Keratinocyte (primary cell): ENCODE measurements at regions not wholly inside any gene's neighbourhood (a gene's known extent, or its start where the extent isn't known, plus 50 kb on each side); places are given as distances from the start of the nearest gene placed in this dataset.

Experiments
- DNase-seq: peaks from one replicate; pipeline ENCODE4 v3.0.0-alpha.2; 2011; ENCODE audit warnings: low read depth, missing footprints, low spot score
- FAIRE-seq: peaks from 2 replicates; lab custom pipeline; 2011; peaks lifted over from hg19 to GRCh38; lab: Jason Lieb, UNC
- H2AFZ ChIP-seq: 2 replicates; pipeline ENCODE4 v1.6.0; 2012; ENCODE audit warnings: low read length, control low read depth, inconsistent platforms; ENCODE audit not compliant: control insufficient read depth
- H3K27ac ChIP-seq: 2 replicates; pipeline ENCODE4 v1.5.1; 2011; ENCODE audit warnings: low read length; ENCODE audit not compliant: control insufficient read depth, insufficient read depth
- H3K27me3 ChIP-seq: 3 replicates; pipeline ENCODE4 v1.6.0; 2011; ENCODE audit warnings: low read length; ENCODE audit not compliant: control insufficient read depth, insufficient read depth; ENCODE audit errors: extremely low read depth
- H3K36me3 ChIP-seq, 2 experiments: 2 replicates in 1 of 2; 3 replicates in 1 of 2; pipeline ENCODE4 v1.5.1; 2011; ENCODE audit warnings: low read length in 2 of 2, mild to moderate bottlenecking in 1 of 2; ENCODE audit not compliant: control insufficient read depth in 2 of 2, insufficient read depth in 2 of 2; ENCODE audit errors: extremely low read depth in 1 of 2
- H3K4me1 ChIP-seq: 3 replicates; pipeline ENCODE4 v1.5.1; 2011; ENCODE audit warnings: low read length; ENCODE audit not compliant: control insufficient read depth, insufficient read depth; ENCODE audit errors: extremely low read depth
- H3K4me2 ChIP-seq: 3 replicates; pipeline ENCODE4 v1.6.0; 2011; ENCODE audit warnings: low read depth, low read length; ENCODE audit not compliant: control insufficient read depth, insufficient read depth; ENCODE audit errors: extremely low read depth
- H3K4me3 ChIP-seq, 3 experiments: fragments of 200-600 bp in 1 of 3; sonication (generic) in 1 of 3; 2 replicates in 2 of 3; 3 replicates in 1 of 3; pipeline ENCODE4 v1.5.1; 2011 to 2016; ENCODE audit warnings: low read length in 3 of 3, mild to moderate bottlenecking in 3 of 3, control low read depth in 2 of 3, inconsistent platforms in 1 of 3, low read depth in 1 of 3, mixed read lengths in 1 of 3, mixed run types in 1 of 3, moderate library complexity in 1 of 3; ENCODE audit not compliant: control insufficient read depth in 2 of 3, insufficient read depth in 2 of 3; ENCODE audit errors: extremely low read depth in 1 of 3
- H3K79me2 ChIP-seq: 2 replicates; pipeline ENCODE4 v1.6.0; 2012; ENCODE audit warnings: low read length; ENCODE audit not compliant: control insufficient read depth, insufficient read depth
- H3K9ac ChIP-seq: 3 replicates; pipeline ENCODE4 v1.6.0; 2011; ENCODE audit warnings: low read length; ENCODE audit not compliant: control insufficient read depth, insufficient read depth; ENCODE audit errors: extremely low read depth
- H3K9me1 ChIP-seq: 3 replicates; pipeline ENCODE4 v1.6.0; 2011; ENCODE audit warnings: low read length; ENCODE audit not compliant: control insufficient read depth, insufficient read depth; ENCODE audit errors: extremely low read depth
- H3K9me3 ChIP-seq: 2 replicates; pipeline ENCODE4 v1.5.1; 2012; ENCODE audit warnings: low read depth, low read length; ENCODE audit not compliant: control insufficient read depth
- H4K20me1 ChIP-seq: 3 replicates; pipeline ENCODE4 v1.6.0; 2011; ENCODE audit warnings: low read length; ENCODE audit not compliant: control insufficient read depth, insufficient read depth; ENCODE audit errors: extremely low read depth
- EZH2 ChIP-seq: IDR thresholded peaks from one replicate; pipeline ENCODE4 v1.6.1; 2012; ENCODE audit warnings: inconsistent platforms, mild to moderate bottlenecking, low read length, moderate library complexity
- dilution Hi-C: fragments of 300-500 bp; cut with MboI; formaldehyde crosslinking; loops from one replicate; pipeline ENCODE4 v1.7.0; 2020; ENCODE audit warnings: low sequenced_read_pairs; ENCODE audit not compliant: extremely low pct_ligation_motif_present
- TF ChIP-seq, protein P1 (sequence below), 3 experiments: IDR thresholded peaks in 1 of 3; conservative IDR thresholded peaks in 1 of 3; optimal IDR thresholded peaks in 1 of 3; 2 replicates in 2 of 3; 3 replicates in 1 of 3; pipeline versions ENCODE3 to v1.5.1; 2011; ENCODE audit warnings: low read length in 3 of 3, mild to moderate bottlenecking in 3 of 3, moderate library complexity in 2 of 3, control low read depth in 1 of 3, inconsistent platforms in 1 of 3; ENCODE audit not compliant: insufficient read depth in 2 of 3; ENCODE audit errors: extremely low read depth in 1 of 3

- H2AFZ ChIP-seq, result no peak overlapping the region
- no peaks in the 10 kb centered on the region for H3K4me1 ChIP-seq
- no peaks in the 10 kb centered on the region for H3K79me2 ChIP-seq
- no peak overlapping the region for H3K4me2 ChIP-seq
- FAIRE-seq (no peak), DNase-seq (no peak)
- H3K9ac ChIP-seq, result no peak overlapping the region
- H3K27ac ChIP-seq, result no peak overlapping the region
- H4K20me1 ChIP-seq, result no peaks in the 10 kb centered on the region
- dilution Hi-C loops, result no loop called here
- TF ChIP-seq, protein P1, sequence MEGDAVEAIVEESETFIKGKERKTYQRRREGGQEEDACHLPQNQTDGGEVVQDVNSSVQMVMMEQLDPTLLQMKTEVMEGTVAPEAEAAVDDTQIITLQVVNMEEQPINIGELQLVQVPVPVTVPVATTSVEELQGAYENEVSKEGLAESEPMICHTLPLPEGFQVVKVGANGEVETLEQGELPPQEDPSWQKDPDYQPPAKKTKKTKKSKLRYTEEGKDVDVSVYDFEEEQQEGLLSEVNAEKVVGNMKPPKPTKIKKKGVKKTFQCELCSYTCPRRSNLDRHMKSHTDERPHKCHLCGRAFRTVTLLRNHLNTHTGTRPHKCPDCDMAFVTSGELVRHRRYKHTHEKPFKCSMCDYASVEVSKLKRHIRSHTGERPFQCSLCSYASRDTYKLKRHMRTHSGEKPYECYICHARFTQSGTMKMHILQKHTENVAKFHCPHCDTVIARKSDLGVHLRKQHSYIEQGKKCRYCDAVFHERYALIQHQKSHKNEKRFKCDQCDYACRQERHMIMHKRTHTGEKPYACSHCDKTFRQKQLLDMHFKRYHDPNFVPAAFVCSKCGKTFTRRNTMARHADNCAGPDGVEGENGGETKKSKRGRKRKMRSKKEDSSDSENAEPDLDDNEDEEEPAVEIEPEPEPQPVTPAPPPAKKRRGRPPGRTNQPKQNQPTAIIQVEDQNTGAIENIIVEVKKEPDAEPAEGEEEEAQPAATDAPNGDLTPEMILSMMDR (optimal IDR thresholded peaks at IDR 0.05 in 1 of 3, IDR thresholded peaks at IDR 0.05 in 1 of 3, conservative IDR thresholded peaks at IDR 0.05 in 1 of 3; ENCODE audit: extremely low read depth in 1 of 3, insufficient read depth in 2 of 3, low read length in 3 of 3), result no peak
- TF ChIP-seq EZH2, result no peak
- H3K36me3 ChIP-seq, result no peaks in the 10 kb centered on the region
- H3K4me3 ChIP-seq, result no peak overlapping the region
- H3K9me1 ChIP-seq, result no peaks in the 10 kb centered on the region
- H3K9me3 ChIP-seq, result no peaks in the 10 kb centered on the region
- H3K27me3 ChIP-seq, result no peaks in the 10 kb centered on the region
Observed at GRCh38 chr7:13692548-13692947, 296.9 kb downstream of the ETV1 start.

DNA sequence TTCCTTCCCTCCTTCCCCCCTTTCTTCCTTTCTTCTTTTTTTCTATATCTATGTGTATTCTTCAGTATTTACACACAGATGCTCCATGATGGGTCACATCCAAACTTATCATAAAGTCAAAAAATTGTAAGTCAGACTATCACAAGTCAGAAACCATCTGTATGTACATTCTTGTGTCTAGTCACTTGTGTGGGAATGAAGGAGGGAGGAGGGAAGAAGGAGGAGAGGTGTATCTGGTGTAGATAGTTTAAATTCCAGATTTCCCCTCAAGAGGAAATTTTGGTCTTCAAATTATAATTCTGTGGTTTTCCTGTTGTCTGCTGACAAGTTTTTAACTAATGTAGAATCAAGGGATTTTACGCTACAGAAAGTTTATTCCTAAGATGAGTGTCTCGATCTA is 287.2 kb downstream of the ETV1 start:
- Histone ChIP-seq H3K27ac (no peak overlapping the region), H3K4me1 (no peaks in the 10 kb centered on the region), H3K79me2 (no peaks in the 10 kb centered on the region), H3K4me3 (no peak overlapping the region), H4K20me1 (no peaks in the 10 kb centered on the region), H3K9me1 (no peaks in the 10 kb centered on the region), H3K9me3 (no peaks in the 10 kb centered on the region), H3K36me3 (no peaks in the 10 kb centered on the region), H2AFZ (no peak overlapping the region), H3K27me3 (no peaks in the 10 kb centered on the region), H3K4me2 (no peak overlapping the region), H3K9ac (no peak overlapping the region)
- TF ChIP-seq, protein P1 (optimal IDR thresholded peaks at IDR 0.05 in 1 of 3, IDR thresholded peaks at IDR 0.05 in 1 of 3, conservative IDR thresholded peaks at IDR 0.05 in 1 of 3; ENCODE audit: extremely low read depth in 1 of 3, insufficient read depth in 2 of 3, low read length in 3 of 3), result no peak
- TF ChIP-seq EZH2, result no peak
- FAIRE-seq, result no peak
- dilution Hi-C loops, result loop anchor here (25.0 kb wide), 1 partner anchor 165 kb away; no protein-coding TSS in a partner anchor
- no peak for DNase-seq
